SW480 (cell line): ENCODE measurements at regions not wholly inside any gene's neighbourhood (a gene's known extent, or its start where the extent isn't known, plus 50 kb on each side); places are given as distances from the start of the nearest gene placed in this dataset.

Experiments
- DNase-seq: peaks from one replicate; pipeline ENCODE4 v3.0.0-alpha.2; 2016; ENCODE audit warnings: low spot score

DNA sequence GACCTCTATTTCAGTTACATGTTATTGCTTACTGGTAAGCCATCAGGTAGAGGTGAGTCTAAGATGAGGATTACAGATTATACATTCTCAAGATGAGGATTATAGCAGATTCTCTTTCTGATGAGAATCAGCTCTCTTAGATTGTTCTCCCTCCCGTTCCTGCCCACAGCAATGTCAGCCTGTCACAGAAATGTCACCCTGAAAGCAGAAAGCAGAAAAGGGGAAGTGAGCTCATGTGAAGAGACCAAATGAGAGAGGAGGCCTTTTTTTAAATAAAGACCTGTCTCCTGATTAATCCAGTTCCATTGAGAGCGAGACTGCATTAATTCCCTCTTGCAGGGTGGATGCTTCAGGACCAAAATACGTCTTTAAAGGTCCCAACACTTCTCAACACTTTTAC lies 445.6 kb downstream of the KCTD12 start:
- no peak for DNase-seq

DNA sequence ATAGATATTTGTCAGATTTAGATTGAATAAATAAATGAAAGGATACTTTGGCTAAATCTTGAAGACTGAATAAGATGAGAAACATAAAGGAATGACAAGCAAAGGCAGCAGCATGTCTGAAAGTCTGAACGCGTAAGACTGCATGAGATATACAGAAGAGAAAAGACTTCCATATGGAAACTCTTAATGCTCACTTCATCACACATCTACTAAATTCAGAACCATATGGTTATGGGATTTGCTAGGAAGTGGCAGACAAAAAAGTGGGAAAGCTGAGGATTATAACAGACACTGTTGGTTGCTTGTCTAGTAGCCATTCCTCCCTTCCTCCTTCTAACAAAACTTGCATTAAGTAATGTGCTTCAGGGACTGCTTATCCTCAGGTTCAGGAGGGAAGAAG lies 446.7 kb downstream of the KCTD12 start:
- DNase-seq, result no peak

DNA sequence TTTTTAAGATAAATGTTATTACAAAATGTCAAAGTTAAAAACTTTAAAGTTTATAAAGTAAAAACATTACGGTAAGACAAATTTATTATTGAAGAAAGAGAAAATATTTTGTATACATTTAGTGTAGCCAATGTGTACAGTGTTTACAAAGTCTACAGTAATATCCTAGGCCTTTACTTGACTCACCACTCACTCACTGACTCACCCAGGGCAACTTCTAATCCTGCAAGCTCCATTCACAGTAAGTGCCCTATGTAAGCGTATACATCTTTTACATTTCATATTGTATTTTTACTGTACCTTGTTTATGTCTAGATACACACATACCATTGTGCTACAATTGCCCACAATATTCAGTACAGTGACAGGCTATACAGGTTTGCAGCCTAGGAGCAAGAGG lies 448.2 kb downstream of the KCTD12 start:
- DNase-seq, result no peak

DNA sequence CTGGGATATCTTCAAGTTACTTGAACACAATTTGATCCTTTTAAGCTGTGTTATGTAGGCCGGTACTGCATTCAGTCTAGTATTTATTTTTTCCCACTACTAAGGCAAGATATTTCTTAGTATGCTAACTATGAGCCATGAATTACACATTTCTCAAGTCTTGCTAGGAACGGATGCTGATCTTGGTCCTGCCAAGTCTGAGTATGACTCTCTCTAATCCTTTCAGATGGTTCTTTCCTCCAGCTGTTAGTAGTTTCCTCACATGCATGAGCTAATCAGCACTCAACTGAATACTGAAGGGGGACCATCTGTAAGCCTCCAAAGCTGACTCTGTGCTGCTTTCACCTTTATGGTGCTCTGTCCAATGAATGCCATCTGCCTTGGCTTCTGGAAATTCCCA lies 460.3 kb downstream of the KCTD12 start:
- DNase-seq, result no peak

DNA sequence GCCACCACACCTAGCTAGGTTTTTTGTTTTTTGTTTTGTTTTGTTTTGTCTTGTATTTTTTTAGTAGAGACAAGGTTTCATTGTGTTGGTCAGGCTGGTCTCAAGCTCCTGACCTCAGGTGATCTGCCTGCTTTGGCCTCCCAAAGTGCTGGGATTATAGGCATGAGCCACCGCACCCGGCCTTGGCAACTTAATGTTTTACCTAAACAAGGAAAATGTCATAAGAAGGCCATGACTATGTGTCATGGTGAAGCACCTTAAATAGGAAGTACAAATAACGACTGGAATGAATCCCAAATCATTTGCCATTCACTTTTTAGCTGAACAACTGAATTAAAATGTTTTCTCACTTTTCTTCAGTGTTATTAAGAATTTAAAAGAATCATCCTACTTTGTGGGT lies 465.2 kb downstream of the KCTD12 start:
- DNase-seq, result no peak

DNA sequence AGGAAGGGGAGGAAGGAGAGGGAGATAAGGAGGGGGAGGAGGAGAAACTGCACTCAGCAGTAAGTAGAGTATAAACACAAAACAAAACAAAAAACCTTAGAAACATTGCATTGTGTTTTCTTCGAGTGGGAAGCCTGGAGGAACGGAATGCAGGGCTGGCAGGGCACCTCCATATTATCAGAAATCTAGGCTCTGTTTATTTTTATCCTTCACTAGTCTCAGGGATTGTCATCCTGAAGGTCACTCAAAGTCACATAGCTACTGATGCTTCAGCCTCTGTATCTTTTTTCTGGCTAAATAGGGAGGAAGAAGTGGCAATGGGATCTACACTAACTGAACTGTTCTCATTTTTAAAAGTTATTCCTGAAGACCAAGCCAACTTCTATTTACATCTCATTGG lies 467.8 kb downstream of the KCTD12 start:
- DNase-seq, result no peak

DNA sequence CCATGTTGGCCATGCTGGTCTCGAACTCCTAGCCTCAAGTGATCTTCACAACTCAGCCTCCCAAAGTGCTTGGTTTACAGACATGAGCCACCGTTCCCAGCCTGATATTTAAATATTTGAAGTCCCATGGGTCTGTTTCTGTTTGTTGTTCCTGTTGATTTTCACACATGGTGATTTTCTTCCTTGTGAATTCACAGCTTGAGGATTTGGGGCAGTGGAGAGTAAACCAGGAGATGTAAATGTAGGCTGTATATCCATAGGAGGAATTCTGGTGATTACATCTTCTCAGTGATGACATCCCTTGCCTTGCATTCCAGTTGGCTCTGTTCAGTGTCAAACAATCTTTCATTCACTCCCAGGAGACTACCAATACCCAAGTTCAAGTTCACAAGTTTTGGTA lies 471.9 kb downstream of the KCTD12 start:
- DNase-seq, result no peak

DNA sequence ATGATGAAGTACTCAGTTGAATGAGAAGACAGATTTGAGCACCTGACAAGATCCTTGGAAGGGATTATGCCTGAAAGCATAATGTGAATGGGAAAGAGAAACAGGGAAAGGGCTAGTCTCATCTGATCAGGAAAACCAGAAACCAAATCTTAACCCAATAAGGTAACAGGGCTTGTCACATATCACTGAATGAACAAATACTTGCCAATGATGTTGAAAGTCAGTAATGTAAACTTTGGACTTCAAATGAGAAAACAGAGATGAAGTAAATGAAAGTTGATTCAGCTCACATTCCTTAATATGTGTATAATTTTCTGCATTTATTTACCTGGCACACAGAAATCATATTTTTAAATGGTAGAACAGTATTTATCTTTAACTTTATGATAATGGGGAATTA lies 480.0 kb downstream of the KCTD12 start:
- no peak for DNase-seq

DNA sequence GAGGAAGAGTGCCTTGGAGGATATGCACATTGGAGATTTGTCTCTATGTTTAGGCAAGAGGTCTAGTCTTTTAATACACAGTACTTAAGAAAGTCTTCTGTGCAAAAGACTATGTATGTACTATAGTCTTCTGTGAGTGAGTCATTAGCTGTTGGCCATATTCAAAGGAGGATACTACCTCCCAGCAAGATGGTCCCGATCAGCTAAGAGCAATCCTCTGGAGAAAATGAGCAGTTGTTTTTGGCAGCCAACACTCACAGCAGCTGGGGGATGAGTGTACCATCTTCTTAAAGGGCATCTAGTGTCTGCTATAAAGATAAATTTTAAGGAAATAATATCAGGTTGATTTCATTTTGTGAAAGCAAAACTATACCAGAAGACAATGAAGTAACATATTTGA lies 487.8 kb downstream of the KCTD12 start:
- DNase-seq, result no peak

DNA sequence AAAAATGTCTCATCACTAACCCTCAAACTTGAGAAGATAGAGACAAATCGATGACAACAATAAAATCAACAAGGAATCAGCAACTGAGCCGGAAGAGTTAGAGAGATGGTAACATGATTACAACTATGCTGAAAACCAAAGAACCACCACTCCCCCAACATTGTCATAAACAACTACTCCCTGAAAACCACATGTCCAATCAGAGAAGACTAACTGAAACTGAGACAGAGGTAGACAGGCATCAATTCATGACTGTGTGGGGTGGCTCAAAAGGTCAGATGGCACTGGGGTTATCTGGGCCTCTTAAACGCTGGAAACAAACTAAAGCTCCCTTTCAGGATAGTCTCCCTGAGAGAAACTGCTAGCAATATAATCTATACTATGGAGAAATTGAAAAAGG lies 488.8 kb downstream of the KCTD12 start:
- DNase-seq, result peak; percentile 13

DNA sequence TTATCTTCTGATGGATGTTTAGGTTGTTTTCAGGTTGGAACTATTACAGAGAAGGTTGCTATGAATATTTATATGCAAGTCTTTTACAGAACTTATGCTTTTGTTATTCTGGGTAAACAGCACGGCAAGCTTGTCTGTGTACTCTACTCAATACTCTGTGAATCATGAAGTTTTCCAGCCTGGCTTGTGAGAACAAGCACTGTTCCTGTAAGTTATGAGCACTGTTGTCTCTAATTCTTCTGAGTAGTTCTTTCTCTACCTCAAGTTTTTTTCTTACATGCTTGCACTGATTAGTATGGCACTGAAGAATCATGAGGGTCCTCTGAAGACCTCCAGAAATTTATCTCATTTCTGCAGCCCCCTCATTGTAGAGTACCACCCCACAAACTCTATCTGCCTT lies 496.9 kb downstream of the KCTD12 start:
- no peak for DNase-seq

DNA sequence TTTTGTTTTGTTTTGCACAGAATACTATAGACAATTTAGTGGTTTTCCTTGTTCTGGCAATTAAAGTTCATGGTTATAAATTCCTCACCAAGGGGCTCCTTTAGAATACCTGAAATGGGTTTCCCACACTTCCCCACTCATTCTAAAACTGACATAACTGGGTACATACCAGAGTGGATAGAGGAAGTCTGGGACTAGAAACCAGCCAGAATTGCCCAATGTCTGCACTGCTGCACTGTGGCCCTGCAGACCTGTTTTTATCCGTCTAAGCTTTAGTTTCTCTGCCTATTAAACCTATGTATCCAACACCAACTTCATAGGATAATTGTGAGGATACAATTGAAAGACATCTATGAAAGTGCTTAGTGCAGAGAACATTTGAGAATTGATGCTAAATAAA lies 498.6 kb downstream of the KCTD12 start:
- DNase-seq, result no peak

DNA sequence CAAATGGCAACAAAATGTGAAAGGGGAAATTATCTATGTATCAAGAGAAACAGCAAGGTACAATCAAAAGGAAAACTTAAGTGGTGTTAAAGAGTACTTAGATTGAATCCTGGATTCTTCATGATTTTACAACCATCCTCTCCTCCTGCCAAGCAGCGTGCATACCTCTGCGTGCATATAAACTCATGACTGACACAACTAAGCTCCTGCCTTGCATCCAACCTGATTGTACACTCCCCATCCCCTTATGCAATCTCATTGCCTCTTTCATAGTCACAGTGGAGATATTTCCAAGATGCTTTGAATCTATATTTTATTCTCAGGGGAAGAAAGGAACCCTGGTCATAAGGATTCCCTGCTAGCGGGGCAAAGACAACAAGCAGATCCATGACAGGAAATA lies 499.9 kb downstream of the KCTD12 start:
- DNase-seq, result no peak

DNA sequence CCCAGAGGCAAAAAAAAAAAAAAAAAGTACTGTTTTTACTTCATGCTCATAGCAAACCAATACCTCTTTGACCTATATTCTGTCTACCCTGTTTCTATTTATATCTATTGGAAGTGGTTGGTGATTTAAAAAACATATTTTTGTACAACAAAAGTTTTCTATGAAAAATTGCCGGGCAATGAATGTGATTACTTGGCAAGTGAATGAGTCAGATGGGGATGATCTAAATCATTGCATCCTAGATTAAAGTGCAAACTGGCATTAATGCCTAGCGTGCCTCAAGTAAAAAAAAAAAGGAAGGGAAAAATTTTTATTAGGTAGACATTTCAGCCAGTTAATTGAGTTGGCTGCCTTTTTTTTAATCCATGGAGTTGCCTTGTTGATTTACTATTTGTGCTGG lies 500.6 kb downstream of the KCTD12 start:
- DNase-seq, result no peak

DNA sequence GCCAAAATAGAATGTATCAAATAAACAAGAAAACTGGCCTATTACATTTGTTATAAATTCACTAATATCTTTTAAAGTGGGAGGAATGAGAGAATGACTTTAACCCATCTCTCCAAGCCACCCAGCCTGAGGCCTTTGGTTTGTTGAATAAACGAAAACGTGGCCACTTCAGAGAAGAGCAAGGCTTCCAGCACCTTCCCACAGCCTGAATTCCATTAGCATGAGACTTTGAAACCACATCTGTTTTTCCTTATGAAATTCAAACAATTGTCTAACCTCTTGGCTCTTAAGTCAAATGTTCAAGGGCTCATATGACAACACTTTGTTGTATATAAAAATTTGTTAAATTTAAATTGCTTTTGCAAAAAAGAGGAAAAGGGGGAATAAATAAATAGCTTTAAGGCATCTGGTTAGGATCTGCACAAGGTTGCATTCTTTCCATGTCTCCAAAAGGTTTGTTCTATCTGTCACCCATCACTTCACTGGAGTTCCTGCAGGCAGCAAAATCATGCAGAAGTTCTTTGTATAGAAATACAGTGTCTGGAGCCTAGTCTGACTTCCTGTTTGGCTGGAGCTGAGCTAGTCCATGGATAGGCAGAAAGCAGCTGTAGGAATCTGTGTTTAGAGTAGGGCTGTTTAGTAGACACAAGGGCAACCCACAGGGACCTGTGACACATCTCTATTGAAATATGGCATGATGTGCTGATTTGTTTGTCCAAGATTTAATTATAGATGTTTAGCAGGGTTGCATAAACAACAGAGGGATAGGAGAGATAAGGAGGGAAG lies 502.3 kb downstream of the KCTD12 start:
- DNase-seq, result peak; percentile 75

DNA sequence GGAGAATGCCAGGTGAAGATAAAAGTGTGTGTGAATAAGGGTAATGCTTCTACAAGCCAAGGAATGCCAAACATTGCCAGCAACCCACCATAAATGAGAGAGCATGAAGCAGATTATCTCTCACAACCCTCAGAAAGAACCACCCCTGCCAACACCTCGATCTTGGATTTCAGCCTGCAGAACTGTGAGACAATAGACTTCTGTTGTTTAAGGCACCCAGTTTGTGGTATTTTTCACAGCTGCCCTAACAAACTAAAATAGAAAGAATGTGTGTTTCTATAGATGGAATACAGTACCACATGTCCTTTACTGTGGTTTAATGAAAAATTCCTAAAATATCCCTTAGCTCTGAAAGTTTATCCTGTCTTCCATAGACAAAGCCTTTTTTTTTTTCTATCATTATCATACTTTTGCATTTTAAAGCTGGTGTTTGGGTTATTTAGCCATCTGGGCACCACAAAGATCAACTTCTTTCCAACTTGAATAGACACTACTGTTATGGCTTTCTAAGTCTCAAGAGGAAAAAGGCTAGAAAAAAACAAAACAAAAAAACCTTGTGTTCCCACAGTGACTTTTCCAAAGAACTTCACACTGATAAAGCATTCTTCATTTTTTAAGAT lies 505.6 kb downstream of the KCTD12 start:
- DNase-seq, result peak; percentile 55

DNA sequence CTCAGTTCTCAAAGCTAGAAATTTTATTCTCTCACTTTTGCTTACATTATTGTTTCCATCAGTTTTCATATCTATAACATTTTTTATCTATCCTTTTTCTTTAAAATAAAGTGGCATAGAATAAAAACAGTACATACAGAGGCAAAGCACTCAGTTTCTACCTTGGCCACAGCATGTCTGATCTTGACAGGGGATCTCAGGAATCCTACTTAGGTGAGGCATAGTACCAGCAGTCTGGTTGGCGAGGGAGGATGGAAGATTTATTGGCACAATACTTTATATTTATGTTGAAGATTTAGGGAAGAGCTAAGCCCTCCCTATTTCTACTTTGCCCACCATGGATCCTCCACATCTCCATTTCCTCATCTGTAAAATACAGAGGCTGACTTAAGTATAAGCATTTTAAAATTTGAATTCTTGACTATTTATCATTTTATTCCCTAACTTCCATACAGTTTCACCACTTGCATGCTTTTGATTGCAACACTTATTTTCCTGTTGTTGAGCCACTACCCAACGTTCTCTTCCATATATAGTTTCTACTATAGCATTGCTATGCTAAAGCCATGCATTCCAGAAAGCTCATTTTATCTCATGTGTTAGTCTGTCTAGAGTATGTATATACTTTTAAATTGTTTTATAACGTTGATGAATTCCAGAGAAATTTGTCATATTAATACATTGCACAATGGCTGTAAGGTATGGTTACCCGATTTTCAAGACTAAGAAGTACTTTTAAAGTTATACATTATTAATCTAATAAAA lies 506.7 kb downstream of the KCTD12 start:
- no peak for DNase-seq

DNA sequence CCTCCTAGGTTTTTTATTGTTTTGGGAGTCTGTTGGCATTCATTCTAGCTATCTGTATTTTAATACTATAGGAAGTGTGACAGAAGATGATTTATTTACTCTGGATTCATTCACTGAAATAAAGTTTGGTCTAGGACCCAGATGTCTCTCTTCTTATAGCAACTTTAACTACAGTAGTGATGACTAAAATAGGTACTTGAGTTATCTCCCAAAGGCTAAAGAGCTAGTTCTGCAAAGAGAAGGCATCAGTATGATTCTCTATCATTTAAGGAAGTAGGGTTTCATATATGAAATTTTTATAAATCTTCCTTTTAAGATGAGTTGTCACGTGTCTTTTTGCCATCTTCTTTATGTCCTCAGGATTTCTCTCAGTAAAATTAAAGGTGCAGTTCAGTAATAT lies 507.4 kb downstream of the KCTD12 start:
- no peak for DNase-seq

DNA sequence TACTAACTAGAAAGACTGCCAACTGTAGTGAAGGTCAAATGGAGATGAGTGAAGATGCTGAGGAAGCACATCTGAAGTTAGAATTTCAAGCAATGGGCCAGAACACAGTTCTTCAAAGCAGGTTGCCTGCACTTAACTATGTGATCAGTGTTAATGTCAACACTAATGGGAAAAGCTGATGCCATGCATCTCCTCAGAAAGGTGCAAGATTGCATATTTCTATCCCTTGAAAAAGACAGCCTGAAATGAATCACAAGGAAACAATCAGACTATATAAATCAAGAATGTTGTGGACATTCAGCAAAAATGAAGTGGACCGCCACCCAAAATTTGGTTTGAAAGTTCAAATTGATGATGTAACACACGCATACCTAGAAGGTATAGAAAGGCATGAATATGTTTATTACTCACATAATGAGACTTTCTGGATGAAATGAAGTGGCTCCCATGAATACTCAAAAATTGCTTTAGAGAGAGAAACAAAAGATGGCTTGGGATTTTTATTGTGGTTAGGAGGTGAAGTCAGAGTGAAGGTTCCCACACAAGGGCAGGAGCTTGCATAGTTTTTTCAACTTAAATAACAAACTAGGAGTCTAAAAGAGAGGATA lies 522.4 kb downstream of the KCTD12 start:
- no peak for DNase-seq

DNA sequence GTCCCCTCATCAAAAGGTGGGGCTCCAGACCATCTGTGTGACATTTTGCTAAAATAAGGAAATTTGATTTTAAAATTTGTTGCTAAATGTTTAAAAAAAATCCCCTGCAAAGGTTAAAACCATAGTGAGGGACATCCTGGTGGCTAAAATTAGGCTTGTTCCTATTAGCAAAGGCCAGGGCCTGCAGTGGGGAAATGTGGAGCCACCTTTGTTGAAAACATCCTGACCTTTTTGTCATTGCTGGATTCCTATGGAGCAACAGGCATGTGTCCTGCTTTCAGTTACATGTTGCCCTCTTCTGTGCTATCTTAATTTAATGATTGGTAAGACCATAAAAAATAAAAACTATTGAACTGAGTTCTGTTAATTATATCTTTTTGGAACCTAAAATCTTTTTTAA lies 524.3 kb downstream of the KCTD12 start:
- DNase-seq, result no peak

DNA sequence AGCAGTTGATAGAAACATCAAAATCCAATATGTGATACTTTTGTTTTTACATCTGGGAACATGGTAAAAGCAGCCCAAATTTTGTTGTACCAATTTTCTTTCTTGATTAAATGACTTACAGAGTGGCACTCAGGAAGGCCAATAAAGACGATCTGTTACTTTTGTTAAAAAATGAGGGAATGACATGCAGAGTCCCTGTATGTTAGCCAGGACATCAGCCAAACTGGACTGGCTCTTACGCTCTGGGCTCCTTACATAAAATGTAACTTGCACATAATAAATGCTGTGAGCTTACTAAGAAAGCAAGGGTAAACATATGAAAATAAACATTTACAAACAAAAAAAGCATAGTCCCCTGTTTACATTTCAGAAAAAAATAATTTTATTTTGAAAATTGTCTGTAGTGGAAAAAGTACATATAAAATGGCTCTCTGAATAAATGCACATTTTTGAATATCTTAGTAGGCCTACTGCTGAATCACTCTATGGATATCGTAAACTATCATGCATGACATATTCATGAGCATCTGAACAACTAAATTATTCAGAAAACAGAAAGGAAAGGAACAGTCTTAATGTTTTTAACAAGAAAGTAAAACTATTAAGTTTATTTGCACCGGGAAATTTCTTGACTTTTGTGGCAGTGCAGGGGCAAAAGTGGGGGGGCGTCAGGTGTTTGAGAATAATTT lies 534.5 kb downstream of the KCTD12 start:
- DNase-seq, result no peak

DNA sequence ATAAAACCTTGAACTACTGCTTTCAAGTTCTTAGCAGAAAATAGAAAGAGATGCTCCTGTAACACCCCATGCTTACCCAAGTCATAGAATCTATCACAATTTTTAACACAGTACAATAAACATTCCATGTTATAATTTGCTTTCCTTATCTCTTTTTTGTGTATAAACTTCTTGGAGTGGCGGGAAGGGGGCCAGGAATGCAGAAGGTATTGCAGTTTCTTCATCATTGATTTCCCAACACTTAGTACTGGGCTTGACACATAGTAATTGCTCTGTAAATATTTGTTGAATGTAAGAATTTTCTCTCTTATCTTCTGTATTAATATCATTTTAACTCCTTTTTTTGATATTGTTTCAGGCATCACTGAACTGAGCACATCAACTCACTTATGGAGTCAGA lies 535.8 kb downstream of the KCTD12 start:
- DNase-seq, result no peak
